D721Med (cell line): ENCODE measurements at regions not wholly inside any gene's neighbourhood (a gene's known extent, or its start where the extent isn't known, plus 50 kb on each side); places are given as distances from the start of the nearest gene placed in this dataset.

Source experiments
- DNase-seq: peaks from one replicate; pipeline ENCODE4 v3.0.0; 2011; ENCODE audit warnings: low spot score; ENCODE audit not compliant: insufficient read length
- FAIRE-seq: peaks from 2 replicates; lab custom pipeline; 2011; peaks lifted over from hg19 to GRCh38; lab: Jason Lieb, UNC
- TF ChIP-seq, protein P1 (sequence below): IDR thresholded peaks from 2 replicates; pipeline ENCODE4 v1.5.1; 2012; ENCODE audit warnings: mild to moderate bottlenecking, control low read depth; ENCODE audit not compliant: insufficient read depth; ENCODE audit errors: missing control alignments

DNA sequence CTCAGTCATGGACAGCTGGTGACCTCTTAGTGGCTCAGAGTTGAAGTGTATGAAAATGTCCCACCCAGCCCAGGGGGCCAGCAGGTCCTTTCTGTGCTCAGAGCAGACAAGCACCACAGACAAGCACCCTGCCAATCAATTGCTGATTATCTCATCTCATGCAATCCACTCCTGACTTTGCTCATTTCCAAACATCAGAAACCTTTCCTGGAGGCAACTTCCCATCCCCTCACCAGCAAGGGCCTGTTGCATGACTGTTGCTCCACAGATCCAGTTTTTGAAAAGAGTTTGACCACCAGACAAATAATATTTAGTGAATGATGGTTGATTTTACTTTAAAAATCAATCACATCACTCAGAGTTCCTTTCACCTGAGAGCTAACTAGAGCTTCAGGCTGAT is 397.3 kb upstream of the KLF4 start:
- DNase-seq (no peak), FAIRE-seq (no peak)
- TF ChIP-seq, protein P1, sequence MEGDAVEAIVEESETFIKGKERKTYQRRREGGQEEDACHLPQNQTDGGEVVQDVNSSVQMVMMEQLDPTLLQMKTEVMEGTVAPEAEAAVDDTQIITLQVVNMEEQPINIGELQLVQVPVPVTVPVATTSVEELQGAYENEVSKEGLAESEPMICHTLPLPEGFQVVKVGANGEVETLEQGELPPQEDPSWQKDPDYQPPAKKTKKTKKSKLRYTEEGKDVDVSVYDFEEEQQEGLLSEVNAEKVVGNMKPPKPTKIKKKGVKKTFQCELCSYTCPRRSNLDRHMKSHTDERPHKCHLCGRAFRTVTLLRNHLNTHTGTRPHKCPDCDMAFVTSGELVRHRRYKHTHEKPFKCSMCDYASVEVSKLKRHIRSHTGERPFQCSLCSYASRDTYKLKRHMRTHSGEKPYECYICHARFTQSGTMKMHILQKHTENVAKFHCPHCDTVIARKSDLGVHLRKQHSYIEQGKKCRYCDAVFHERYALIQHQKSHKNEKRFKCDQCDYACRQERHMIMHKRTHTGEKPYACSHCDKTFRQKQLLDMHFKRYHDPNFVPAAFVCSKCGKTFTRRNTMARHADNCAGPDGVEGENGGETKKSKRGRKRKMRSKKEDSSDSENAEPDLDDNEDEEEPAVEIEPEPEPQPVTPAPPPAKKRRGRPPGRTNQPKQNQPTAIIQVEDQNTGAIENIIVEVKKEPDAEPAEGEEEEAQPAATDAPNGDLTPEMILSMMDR = no peak

DNA sequence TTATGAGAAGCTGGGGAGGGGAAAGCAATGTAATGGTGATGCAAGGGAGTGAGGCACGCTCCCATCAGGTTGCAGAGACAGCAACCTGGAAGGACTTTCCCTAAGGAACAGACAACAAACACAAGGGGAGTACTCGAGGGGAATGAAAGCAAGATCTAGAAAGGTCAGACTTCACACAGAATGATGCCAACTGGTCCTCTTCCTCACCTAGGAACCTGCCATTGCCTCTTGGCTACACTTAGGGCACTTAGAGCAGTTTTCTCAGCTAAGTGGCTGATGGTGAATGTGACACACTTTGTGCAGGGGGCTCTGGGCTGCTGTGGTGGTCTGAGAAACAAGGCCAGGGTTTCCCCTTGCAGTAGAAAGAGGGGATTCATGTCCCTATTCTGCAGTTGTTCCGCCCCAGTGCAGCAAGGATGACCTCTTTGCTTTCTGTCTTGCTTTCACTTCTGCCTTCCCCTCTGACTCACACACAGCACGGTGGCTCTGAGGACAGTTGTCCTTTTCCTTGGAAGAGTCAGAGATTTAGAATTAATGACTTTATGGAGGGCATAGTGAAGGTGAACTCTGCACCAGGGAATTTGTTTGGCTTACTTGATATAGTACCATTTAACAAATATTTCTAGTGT is 394.0 kb upstream of the KLF4 start:
- FAIRE-seq (no peak), DNase-seq (no peak)
- TF ChIP-seq, protein P1 = no peak

DNA sequence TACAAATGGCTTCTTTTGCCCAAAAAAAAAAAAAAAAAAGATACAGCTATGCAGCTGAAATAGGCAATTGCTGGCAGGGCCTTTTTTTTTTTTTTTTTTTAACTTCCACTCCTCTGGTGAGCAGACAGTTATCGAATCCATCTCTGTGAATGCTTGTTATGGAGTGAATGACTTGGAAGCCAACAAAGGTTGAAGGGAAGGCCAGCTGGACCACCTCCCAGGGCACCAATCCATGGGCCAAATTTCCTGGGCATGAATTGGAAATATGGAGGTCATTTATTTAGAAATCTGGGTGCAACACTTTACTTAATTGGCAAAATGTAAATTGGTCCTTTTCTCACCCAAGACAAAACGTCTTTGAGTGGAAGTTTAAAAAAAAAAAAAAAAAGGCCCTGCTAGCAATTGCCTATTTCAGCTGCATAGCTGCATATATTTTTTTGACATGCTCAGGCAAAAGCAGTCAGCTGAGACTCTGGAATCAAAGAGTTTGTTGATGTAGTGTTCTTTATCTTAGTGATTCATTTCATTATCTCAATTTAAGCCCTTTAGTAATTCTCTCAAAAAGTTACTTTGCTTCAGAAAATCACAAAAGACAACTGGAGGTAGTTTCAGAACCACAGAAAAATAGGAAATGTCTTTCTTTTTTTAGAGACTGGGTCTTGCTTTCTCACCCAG is 392.2 kb upstream of the KLF4 start:
- FAIRE-seq (no peak), DNase-seq (no peak)
- TF ChIP-seq, protein P1 = no peak

DNA sequence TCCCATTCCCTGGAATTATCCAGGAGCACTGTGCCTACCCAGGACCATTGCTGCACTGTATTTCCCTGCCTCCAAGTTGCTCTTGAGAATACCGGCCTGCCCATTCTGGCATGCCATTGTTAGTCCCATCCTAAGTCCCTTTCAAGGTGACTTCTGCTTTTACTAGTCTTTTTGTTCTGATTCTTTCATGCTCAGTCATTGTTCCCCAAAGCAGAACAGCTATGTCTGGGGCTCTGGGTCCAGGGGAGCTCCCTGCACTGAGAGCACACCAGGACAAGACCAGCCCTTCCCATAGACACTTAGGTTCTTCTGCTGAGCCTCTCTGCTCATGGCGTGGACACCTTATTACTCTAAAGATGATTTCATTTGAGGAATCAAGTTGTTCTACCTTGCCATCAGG is 388.9 kb upstream of the KLF4 start:
- FAIRE-seq (no peak), DNase-seq (no peak)
- TF ChIP-seq, protein P1 = no peak

DNA sequence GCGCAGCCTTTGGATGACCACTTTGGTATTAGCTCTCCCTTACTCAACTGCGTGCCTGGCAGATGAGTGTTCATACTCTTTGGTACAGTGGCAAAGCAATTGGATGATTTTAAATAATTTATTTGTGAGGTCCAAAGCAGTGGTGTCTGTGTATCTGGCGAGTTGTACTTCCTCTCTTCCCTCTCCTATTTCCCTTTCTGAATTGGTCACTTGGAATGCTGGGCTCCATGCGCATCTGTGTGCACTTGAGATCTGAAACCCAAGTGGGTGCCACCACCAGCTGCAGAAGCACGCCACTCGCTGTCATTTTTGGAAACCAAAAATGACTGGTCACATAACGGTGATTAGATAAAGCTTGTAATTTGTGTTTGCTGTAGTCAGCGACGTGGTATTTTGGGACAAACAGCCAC is 386.0 kb upstream of the KLF4 start:
- FAIRE-seq (no peak), DNase-seq (no peak)
- TF ChIP-seq, protein P1 = no peak

DNA sequence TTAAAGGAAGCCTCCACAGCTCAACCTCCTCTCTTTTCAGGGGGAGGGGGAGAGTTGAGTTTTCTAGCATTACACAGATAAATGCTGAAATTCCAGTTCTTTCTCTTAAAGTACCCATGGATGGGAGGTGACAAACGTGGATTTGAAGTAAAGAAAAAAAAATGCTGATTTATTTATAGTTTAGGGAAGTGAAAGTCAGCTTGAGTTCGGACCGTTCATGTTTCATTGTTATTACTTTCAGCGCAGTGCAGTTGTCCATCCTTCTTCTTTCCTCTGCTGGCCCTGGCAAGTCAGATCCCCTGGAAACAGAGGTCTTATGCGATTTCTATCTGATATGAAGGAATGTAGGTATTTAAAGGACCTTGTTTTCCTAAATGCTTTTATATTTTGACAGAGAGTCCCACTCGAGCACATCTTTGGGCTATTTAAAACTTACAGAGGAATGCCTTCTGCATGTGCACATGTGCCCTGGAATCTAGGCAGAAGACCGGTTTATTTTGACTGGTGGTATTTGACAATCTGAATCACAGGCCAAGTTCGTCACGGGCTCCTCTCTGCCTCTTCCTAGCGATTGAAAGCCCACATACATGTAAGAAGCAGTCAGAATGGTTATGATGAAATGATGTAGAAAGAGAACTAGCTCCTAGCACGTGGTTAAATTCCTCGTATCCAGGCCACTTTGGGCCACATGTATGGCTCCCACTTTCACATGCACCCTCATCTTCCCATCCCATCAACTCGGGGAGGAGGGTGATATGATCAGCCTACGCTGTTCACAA is 385.2 kb upstream of the KLF4 start:
- FAIRE-seq (no peak), DNase-seq (no peak)
- TF ChIP-seq, protein P1 = no peak
